Right renal pelvis (tissue), 4 donors: ENCODE measurements at regions not wholly inside any gene's neighbourhood (a gene's known extent, or its start where the extent isn't known, plus 50 kb on each side); places are given as distances from the start of the nearest gene placed in this dataset.
"Not testable (repeated sequence)": the region's sequence is repeated elsewhere in the genome, so short reads cannot be mapped to it uniquely, and the experiment has no call there.

ENCODE experiments used
- DNase-seq, 4 donors: peaks; one replicate each; pipeline ENCODE4 v3.0.0-alpha.2; 2013; ENCODE audit warnings: low read depth in 4 of 4, low spot score in 3 of 4, missing footprints in 1 of 4

GRCh38 chr2:63737081-63737751 lies 104.5 kb upstream of the UGP2 start:
- no peak for DNase-seq

DNA sequence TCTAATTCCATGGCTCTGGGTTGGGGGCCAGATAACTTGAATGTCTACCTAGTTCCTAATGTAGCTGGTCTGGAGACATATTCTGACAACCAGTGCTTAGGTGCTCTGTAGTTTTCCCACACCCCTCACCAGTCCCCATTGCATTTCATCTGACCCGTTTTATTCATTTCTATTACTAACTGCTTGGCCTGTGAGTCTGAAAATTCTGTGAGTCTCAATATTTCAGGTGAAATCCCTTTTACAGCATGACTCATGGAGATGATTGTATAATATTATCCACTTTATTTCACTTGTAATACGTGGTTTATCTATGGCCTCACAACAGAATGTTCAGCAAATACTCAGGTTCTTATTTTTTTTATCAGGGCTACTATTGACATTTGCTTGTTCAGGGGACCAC lies 103.7 kb upstream of the UGP2 start:
- DNase-seq: no peak

DNA sequence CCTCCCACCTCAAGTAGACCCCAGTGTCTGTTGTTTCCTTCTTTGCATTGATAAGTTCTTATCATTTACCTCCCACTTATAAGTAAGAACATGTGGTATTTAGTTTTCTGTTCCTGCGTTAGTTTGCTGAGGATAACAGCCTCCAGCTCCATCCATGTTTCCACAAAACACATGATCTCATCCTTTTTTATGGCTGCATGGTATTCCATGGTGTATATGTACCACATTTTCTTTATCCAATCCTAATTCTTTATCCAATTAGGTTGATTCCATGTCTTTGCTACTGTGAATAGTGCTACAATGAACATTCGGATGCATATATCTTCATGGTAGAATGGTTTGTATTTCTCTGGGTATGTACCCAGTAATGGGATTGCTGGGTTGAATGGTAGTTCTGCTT lies 102.5 kb upstream of the UGP2 start:
- DNase-seq: not testable (repeated sequence)

DNA sequence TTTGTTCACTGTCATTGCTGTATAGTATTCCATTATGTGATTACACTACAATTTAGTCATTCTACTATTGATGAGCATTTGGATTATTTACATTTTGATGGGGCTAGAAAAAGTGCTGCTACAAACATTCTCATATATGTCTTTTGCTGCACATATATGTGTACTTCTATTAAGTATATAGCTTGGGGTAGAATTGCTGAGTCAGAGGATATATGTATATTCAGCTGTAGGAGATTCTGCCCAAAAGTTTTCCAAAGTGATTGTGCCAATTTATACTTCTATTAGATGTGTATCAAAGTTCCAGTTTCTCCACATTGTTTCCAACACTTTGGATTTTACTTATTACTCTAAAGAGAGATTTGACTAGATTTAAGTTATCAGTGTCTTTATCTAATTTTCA lies 101.7 kb upstream of the UGP2 start:
- no peak for DNase-seq

- peak in 1 of 4 donors; percentile 5 for DNase-seq
Observed at GRCh38 chr2:63740943-63741342, 100.8 kb upstream of the UGP2 start.

- DNase-seq: no peak
Observed at GRCh38 chr2:63741884-63742579, 99.7 kb upstream of the UGP2 start.

GRCh38 chr2:63742580-63742976 lies 99.1 kb upstream of the UGP2 start:
- DNase-seq: no peak

DNA sequence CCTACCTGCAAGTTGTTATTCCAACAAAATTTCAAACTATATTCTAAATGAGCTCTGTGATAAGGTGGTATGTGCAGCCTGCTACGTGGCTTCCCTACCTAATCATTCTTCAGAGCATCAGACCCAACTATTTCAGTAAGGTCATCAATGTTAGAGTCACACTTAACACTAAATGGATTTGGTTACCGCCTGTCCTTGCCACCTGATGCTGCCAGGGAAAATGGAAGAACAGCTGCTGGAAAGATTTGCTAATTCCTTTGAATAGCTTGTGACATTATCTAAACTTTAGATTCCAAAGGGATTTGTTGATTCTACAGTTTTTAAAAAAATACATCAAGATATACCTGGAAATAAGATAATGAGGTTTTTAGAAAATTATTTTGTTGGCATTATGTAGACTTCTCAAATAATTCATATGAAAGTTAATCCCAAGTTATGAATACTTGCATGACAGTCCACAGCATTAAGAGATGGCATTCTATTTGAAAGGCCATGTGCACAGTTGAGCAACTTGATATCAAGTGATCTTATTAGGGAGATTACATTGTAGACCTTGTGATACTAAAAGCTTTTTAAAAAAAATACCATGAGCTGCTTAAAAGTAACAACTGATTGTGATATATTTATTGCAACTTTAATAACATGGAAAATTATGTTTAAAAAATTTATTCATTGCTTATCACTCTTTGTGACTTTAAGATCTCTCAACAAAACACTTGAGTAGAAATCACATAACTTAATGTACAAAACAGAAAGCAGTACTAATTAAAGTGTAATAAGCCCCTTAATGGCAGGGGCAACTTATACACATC lies 98.3 kb upstream of the UGP2 start:
- DNase-seq: no peak

GRCh38 chr2:63743982-63744966 lies 97.4 kb upstream of the UGP2 start:
- DNase-seq: no peak

- DNase-seq: not testable (repeated sequence)
Observed at GRCh38 chr2:63746548-63746947, 95.1 kb upstream of the UGP2 start.

DNA sequence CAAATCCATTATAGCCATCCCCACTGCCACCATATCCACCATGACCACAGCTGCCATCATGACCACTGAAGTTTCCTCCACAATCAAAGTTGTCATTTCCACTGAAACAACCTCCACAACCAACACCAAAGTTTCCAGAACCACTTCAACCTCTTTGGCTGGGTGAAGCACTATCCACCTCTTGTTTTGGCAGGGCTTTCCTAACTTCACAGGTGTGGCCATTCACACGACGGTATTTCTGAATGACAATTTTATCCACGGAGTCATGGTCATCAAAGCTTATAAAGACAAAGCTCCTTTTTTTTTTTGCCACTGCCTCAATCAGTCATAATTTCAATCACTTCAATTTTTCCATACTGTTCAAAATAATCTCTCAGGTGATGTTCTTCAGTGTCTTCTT lies 89.8 kb upstream of the UGP2 start:
- DNase-seq: no peak

DNA sequence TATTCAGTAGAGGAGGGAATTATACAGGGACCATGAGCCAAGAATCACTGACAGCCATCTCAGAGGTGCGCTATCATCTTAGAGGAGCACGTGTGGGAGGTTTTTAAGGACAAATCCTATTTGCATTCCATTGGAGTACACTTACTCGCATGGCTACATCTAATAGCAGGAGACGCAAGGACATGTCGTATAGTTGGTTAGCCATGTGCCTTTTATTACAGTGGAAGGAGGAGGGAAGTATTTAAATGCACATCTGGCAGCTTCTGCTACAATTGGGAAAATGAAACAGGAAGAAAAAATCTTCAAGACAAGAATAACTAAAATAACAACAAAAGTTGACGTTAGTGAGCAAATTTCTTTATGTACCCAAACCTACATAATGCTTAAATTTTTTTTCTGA lies 86.5 kb upstream of the UGP2 start:
- DNase-seq: no peak

- DNase-seq: no peak
Observed at GRCh38 chr2:63755965-63756364, 85.7 kb upstream of the UGP2 start.

- no peak for DNase-seq
Observed at GRCh38 chr2:63763391-63763941, 78.2 kb upstream of the UGP2 start.

DNA sequence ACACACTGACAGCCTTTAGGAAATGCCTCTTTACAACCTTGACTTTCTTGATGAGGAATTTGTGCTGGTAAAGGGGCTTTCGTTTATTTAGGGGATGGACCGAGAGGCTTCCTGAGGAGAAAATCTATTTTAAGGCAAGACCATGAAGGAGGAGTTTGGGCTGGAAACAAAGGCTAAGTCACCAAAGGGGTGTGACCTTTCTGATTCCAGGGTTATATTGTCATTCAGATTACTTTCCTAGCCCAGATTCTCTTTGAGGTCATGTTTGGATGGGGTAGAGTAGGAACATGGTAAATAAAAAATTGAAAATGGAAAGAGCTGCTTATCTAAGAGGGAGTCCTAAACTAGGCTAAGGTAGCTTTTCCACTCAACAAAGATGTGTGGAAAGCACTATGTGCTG lies 77.1 kb upstream of the UGP2 start:
- no peak for DNase-seq

DNA sequence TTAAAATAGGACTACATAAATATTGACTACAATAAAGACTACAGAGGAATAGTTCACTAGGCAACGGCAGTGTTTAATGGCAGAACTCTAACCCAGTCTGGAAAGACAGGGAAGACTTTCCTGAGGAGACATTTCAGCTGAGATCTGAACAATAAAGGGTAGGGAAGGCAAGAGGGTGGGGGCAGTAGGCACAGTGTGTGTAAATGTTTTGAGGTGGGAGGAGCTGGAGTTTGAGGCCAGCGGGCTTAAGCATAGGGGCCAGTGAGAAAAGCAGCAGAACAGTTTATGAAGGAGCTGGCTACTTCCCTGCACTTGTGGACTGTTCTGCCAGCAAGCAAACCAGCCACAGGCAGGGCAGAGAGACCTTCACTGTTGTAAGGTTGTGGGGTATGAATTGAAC lies 76.6 kb upstream of the UGP2 start:
- no peak for DNase-seq

- DNase-seq: no peak
Observed at GRCh38 chr2:63767307-63767706, 74.4 kb upstream of the UGP2 start.

DNA sequence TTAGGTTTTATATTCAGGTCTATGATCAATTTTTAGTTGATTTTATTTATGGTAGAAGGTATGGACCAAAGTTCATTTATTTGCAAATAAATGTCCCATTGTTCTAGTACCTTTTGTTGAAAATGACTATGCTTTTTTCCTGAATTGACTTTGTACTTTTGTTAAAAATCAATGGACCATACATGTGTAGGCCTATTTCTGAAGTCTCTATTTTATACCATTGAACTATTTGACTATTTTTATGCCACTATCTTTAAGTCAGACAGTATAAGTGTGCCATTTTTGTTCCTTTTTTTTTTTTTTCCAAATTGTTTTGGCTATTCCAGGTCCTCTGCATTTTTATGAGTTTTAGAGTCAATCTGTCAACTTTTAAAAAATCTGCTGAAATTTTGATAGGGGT lies 73.6 kb upstream of the UGP2 start:
- no peak for DNase-seq

- DNase-seq: no peak
Observed at GRCh38 chr2:63769915-63770314, 71.8 kb upstream of the UGP2 start.

- DNase-seq: no peak
Observed at GRCh38 chr2:63772061-63772460, 69.6 kb upstream of the UGP2 start.
